ENCODE measurements at regions not wholly inside any gene's neighbourhood (a gene's known extent, or its start where the extent isn't known, plus 50 kb on each side); places are given as distances from the start of the nearest gene placed in this dataset.

- TF ChIP-seq POLR2A (IDR thresholded peaks at IDR 0.05) = no peak
- H3K4me3 ChIP-seq = no peak overlapping the region
- WGBS, 4 donors = 78 to 94% (median 84%) methylated on average over 5 of the region's 5 CpGs
- H3K36me3 ChIP-seq (replicated peaks in 1 of 2) = no peaks in the 10 kb centered on the region
- no peaks in the 10 kb centered on the region for H3K27me3 ChIP-seq
- H3K9me3 ChIP-seq (replicated peaks in 1 of 3) = no peaks in the 10 kb centered on the region
- DNase-seq = no peak
- no peaks in the 10 kb centered on the region for H3K4me1 ChIP-seq (replicated peaks in 1 of 2)
- H3K27ac ChIP-seq = no peak overlapping the region
- intact Hi-C loops (cut with DNase I) = no loop called here
Measured at GRCh38 chr13:65756071-65756671, 1474.0 kb downstream of the PCDH9 start.

- no peaks in the 10 kb centered on the region for H3K9me3 ChIP-seq (replicated peaks in 1 of 3)
- TF ChIP-seq POLR2A (IDR thresholded peaks at IDR 0.05) (no peak), CTCF (IDR thresholded peaks at IDR 0.05) (no peak)
- intact Hi-C loops (cut with DNase I) = no loop called here
- H3K36me3 ChIP-seq (replicated peaks in 1 of 2) = no peaks in the 10 kb centered on the region
- H3K4me3 ChIP-seq = no peak overlapping the region
- no peaks in the 10 kb centered on the region for H3K4me1 ChIP-seq (replicated peaks in 1 of 2)
- H3K27ac ChIP-seq = no peak overlapping the region
- DNase-seq = no peak
- 91 to 95% (median 93%) methylated on average over 17 to 19 of the region's 19 CpGs for WGBS, 4 donors
- no peaks in the 10 kb centered on the region for H3K27me3 ChIP-seq
Measured at GRCh38 chr13:65748227-65748626, 1481.9 kb downstream of the PCDH9 start.

GRCh38 chr13:65746406-65746921, 1483.7 kb downstream of the PCDH9 start:
- Histone ChIP-seq H3K27me3 (no peaks in the 10 kb centered on the region), H3K27ac (no peak overlapping the region), H3K36me3 (replicated peaks in 1 of 2) (no peaks in the 10 kb centered on the region), H3K4me3 (no peak overlapping the region), H3K4me1 (replicated peaks in 1 of 2) (no peaks in the 10 kb centered on the region), H3K9me3 (replicated peaks in 1 of 3) (no peaks in the 10 kb centered on the region)
- no peak for DNase-seq
- intact Hi-C loops (cut with DNase I) = no loop called here
- TF ChIP-seq CTCF (IDR thresholded peaks at IDR 0.05) (no peak), POLR2A (IDR thresholded peaks at IDR 0.05) (no peak)
- 88 to 90% (median 88%) methylated on average over 4 of the region's 4 CpGs for WGBS, 4 donors

- Histone ChIP-seq H3K27ac (no peak overlapping the region), H3K9me3 (replicated peaks in 1 of 3) (no peaks in the 10 kb centered on the region), H3K36me3 (replicated peaks in 1 of 2) (no peaks in the 10 kb centered on the region), H3K4me3 (no peak overlapping the region), H3K27me3 (no peaks in the 10 kb centered on the region), H3K4me1 (replicated peaks in 1 of 2) (no peaks in the 10 kb centered on the region)
- DNase-seq = no peak
- TF ChIP-seq CTCF (IDR thresholded peaks at IDR 0.05) = no peak
- TF ChIP-seq POLR2A (IDR thresholded peaks at IDR 0.05) = no peak
- 25 to 37% (median 29%) methylated on average over 2 of the region's 2 CpGs for WGBS, 4 donors
- intact Hi-C loops (cut with DNase I) = no loop called here
Measured at GRCh38 chr13:65744836-65745235, 1485.3 kb downstream of the PCDH9 start.

GRCh38 chr13:65733110-65733509, 1497.0 kb downstream of the PCDH9 start:
- no peak for TF ChIP-seq POLR2A (IDR thresholded peaks at IDR 0.05)
- no peak for TF ChIP-seq CTCF (IDR thresholded peaks at IDR 0.05)
- no peak overlapping the region for H3K27ac ChIP-seq
- DNase-seq = no peak
- no peaks in the 10 kb centered on the region for H3K36me3 ChIP-seq (replicated peaks in 1 of 2)
- no peaks in the 10 kb centered on the region for H3K27me3 ChIP-seq
- intact Hi-C loops (cut with DNase I) = no loop called here
- H3K4me3 ChIP-seq = no peak overlapping the region
- 68 to 83% (median 74%) methylated on average over 1 of the region's 1 CpG for WGBS, 4 donors
- H3K9me3 ChIP-seq (replicated peaks in 1 of 3) = no peaks in the 10 kb centered on the region
- no peaks in the 10 kb centered on the region for H3K4me1 ChIP-seq (replicated peaks in 1 of 2)
